K562 (cell line): ENCODE measurements at regions not wholly inside any gene's neighbourhood (a gene's known extent, or its start where the extent isn't known, plus 50 kb on each side); places are given as distances from the start of the nearest gene placed in this dataset.

ENCODE experiments used
- ATAC-seq: fragments of 200-7000 bp; cut with Tn5 transposase; 3 replicates; pipeline ENCODE4 v1.9.1; 2020; ENCODE audit warnings: moderate library complexity
- BruUV-seq: library from RNA; stranded (reverse); fragments of 400-500 nt; replicated peaks from 2 replicates; lab custom pipeline; 2021; lab: Mats Ljungman, UMichigan
- CTCF ChIA-PET: fragments of 300-600 bp; formaldehyde crosslinking; extraction: SDS; loops from one replicate; lab custom pipeline; 2021; ENCODE audit warnings: low intra/inter-chr PET ratio; lab: Yijun Ruan, JAX
- POLR2A ChIA-PET: fragments of 300-600, 350-650 bp; sonication (Branson Sonifier 250); formaldehyde crosslinking; extraction: SDS; loops from one replicate; lab custom pipeline; 2021; ENCODE audit warnings: antibody characterized with exemption, inconsistent platforms; lab: Yijun Ruan, JAX
- DNase-seq, 4 experiments: peaks; one replicate each; pipeline versions ENCODE4 v3.0.0 to v3.0.0-alpha.2; 2011 to 2018; ENCODE audit warnings: low spot score in 3 of 4, mixed read lengths in 3 of 4; ENCODE audit errors: extremely low read depth in 1 of 4
- FAIRE-seq: peaks from 2 replicates; lab custom pipeline; 2011; peaks lifted over from hg19 to GRCh38; lab: Jason Lieb, UNC
- H2AFZ ChIP-seq: 2 replicates; pipeline ENCODE4 v1.6.0; 2011; ENCODE audit warnings: low read depth, low read length, control low read depth, inconsistent platforms
- H3K27ac ChIP-seq: fragments of 200-600 bp; 3 replicates; pipeline ENCODE4 v1.8.0; 2011; ENCODE audit warnings: low read depth, mild to moderate bottlenecking, control low read depth, inconsistent platforms, low read length, moderate library complexity, mixed read lengths; ENCODE audit errors: extremely low read depth
- H3K27me3 ChIP-seq, 2 experiments: fragments of 300-600 bp in 1 of 2; 2 replicates in 1 of 2; 3 replicates in 1 of 2; pipeline versions ENCODE4 v1.6.0 to v1.8.0; 2011; ENCODE audit warnings: inconsistent platforms in 2 of 2, low read length in 2 of 2, mild to moderate bottlenecking in 1 of 2, mixed read lengths in 1 of 2, moderate library complexity in 1 of 2; ENCODE audit not compliant: control insufficient read depth in 2 of 2, insufficient read depth in 2 of 2
- H3K36me3 ChIP-seq: fragments of 300-600 bp; 3 replicates; pipeline ENCODE4 v1.8.0; 2011; ENCODE audit warnings: mild to moderate bottlenecking, low read length, inconsistent platforms; ENCODE audit not compliant: control insufficient read depth, insufficient read depth
- H3K4me1 ChIP-seq, 2 experiments: fragments of 200-600 bp in 1 of 2; replicated peaks in 1 of 2; 2 replicates in 1 of 2; 3 replicates in 1 of 2; pipeline versions ENCODE4 v1.5.1 to v1.8.0; 2011; ENCODE audit warnings: inconsistent platforms in 2 of 2, low read length in 2 of 2, mild to moderate bottlenecking in 1 of 2, mixed read lengths in 1 of 2, moderate library complexity in 1 of 2; ENCODE audit not compliant: control insufficient read depth in 2 of 2, insufficient read depth in 2 of 2
- H3K4me2 ChIP-seq: 2 replicates; pipeline ENCODE4 v1.6.1; 2011; ENCODE audit warnings: low read length, control low read depth, inconsistent platforms, mixed read lengths; ENCODE audit not compliant: insufficient read depth
- H3K4me3 ChIP-seq: fragments of 200-600 bp; sonication (generic), shearing (Covaris generic); 2 replicates; pipeline ENCODE4 v1.5.1; 2016; ENCODE audit warnings: control low read depth, inconsistent platforms
- H3K79me2 ChIP-seq: fragments of 200-600 bp; 3 replicates; pipeline ENCODE4 v1.8.0; 2011; ENCODE audit warnings: low read length, inconsistent platforms; ENCODE audit not compliant: control insufficient read depth, insufficient read depth
- H3K9ac ChIP-seq, 2 experiments: 2 replicates each; pipeline versions ENCODE4 v1.6.0 to v1.6.1; 2011; ENCODE audit warnings: low read depth in 2 of 2, low read length in 2 of 2, control low read depth in 1 of 2, inconsistent platforms in 1 of 2, mild to moderate bottlenecking in 1 of 2, mixed read lengths in 1 of 2; ENCODE audit not compliant: insufficient read depth in 1 of 2
- H3K9me1 ChIP-seq: one replicate; pipeline ENCODE4 v1.6.0; 2011; ENCODE audit warnings: inconsistent platforms, mild to moderate bottlenecking, low read length, moderate library complexity; ENCODE audit not compliant: control insufficient read depth, insufficient read depth
- H3K9me3 ChIP-seq: replicated peaks from 2 replicates; pipeline ENCODE4 v1.5.1; 2011; ENCODE audit warnings: low read depth, low read length, inconsistent platforms; ENCODE audit not compliant: control insufficient read depth, insufficient read depth
- H4K20me1 ChIP-seq: replicated peaks from 2 replicates; pipeline ENCODE4 v1.6.1; 2011; ENCODE audit warnings: low read length, inconsistent platforms, mixed read lengths; ENCODE audit not compliant: control insufficient read depth, insufficient read depth
- ATF2 ChIP-seq: sonication (generic); formaldehyde crosslinking; IDR thresholded peaks from 2 replicates; pipeline ENCODE4 v1.8.1; 2022; ENCODE audit warnings: missing genetic modification reagents
- CREB1 ChIP-seq, 2 experiments: sonication (generic) in 1 of 2; formaldehyde crosslinking in 1 of 2; IDR thresholded peaks; 2 replicates each; pipeline versions ENCODE4 v1.6.1 to v1.8.0; 2012 to 2022; ENCODE audit warnings: inconsistent platforms in 1 of 2, mild to moderate bottlenecking in 1 of 2, missing genetic modification reagents in 1 of 2, moderate library complexity in 1 of 2
- CTCF ChIP-seq, 3 experiments: IDR thresholded peaks in 2 of 3; conservative IDR thresholded peaks in 1 of 3; 2 replicates each; pipeline ENCODE4 v1.5.1; 2011 to 2012; ENCODE audit warnings: low read length in 3 of 3, mild to moderate bottlenecking in 3 of 3, control low read depth in 2 of 3, improper control_type of control experiment in 1 of 3, inconsistent platforms in 1 of 3, low read depth in 1 of 3, mixed read lengths in 1 of 3, moderate library complexity in 1 of 3; ENCODE audit not compliant: insufficient read depth in 2 of 3
- FOXM1 ChIP-seq, 2 experiments: fragments of 450-650 bp in 1 of 2; sonication (generic) in 1 of 2; formaldehyde crosslinking in 1 of 2; IDR thresholded peaks; 2 replicates each; pipeline versions ENCODE4 v1.6.1 to v1.9.0; 2017 to 2022; ENCODE audit warnings: low read depth in 2 of 2, mild to moderate bottlenecking in 2 of 2, missing genetic modification reagents in 1 of 2, moderate library complexity in 1 of 2
- HNRNPL ChIP-seq: fragments of 200-400 bp; formaldehyde crosslinking; IDR thresholded peaks from 2 replicates; pipeline ENCODE4 v1.6.1; 2017; ENCODE audit warnings: low read depth, mild to moderate bottlenecking, low read length
- IRF9 ChIP-seq: fragments of 450-650 bp; IDR thresholded peaks from 2 replicates; pipeline ENCODE4 v1.6.1; 2016; ENCODE audit warnings: missing biosample characterization, missing genetic modification characterization
- MAFG ChIP-seq: fragments of 450-650 bp; conservative IDR thresholded peaks from 2 replicates; pipeline ENCODE4 v1.6.1; 2016; ENCODE audit warnings: missing genetic modification characterization, missing compliant biosample characterization
- NFATC3 ChIP-seq: fragments of 450-650 bp; IDR thresholded peaks from 2 replicates; pipeline ENCODE4 v1.6.1; 2017; ENCODE audit warnings: mild to moderate bottlenecking
- SMARCB1 ChIP-seq: IDR thresholded peaks from 2 replicates; pipeline ENCODE4 v1.6.1; 2011; ENCODE audit warnings: improper control_type of control experiment, low read depth; ENCODE audit not compliant: insufficient read length
- SRF ChIP-seq, 2 experiments: fragments of 250-450, 450-650 bp in 1 of 2; sonication (Bioruptor Pico) in 1 of 2; sonication (generic) in 1 of 2; formaldehyde crosslinking; IDR thresholded peaks; 2 replicates each; pipeline versions ENCODE4 v1.5.0 to v1.5.1; 2020 to 2022; ENCODE audit warnings: mild to moderate bottlenecking in 1 of 2, missing genetic modification reagents in 1 of 2
- TCF3 ChIP-seq: sonication (generic); formaldehyde crosslinking; IDR thresholded peaks from 2 replicates; pipeline ENCODE4 v1.4.0; 2020; ENCODE audit warnings: mild to moderate bottlenecking, missing genetic modification reagents
- ZNF12 ChIP-seq: sonication (generic); formaldehyde crosslinking; IDR thresholded peaks from 2 replicates; pipeline ENCODE4 v1.4.0; 2020; ENCODE audit warnings: mild to moderate bottlenecking, missing genetic modification reagents
- ZNF184 ChIP-seq: sonication (generic); formaldehyde crosslinking; IDR thresholded peaks from 2 replicates; pipeline ENCODE4 v1.5.0; 2020; ENCODE audit warnings: missing genetic modification reagents
- ZNF316 ChIP-seq: fragments of 450-650 bp; IDR thresholded peaks from 2 replicates; pipeline ENCODE4 v1.6.1; 2016
- ZNF699 ChIP-seq: fragments of 250-450 bp; sonication (Bioruptor Pico); IDR thresholded peaks from 2 replicates; pipeline ENCODE4 v1.8.0; 2021; ENCODE audit warnings: mild to moderate bottlenecking, moderate library complexity; ENCODE audit not compliant: insufficient replicate concordance
- ZNF77 ChIP-seq: fragments of 250-450 bp; sonication (Bioruptor Pico); IDR thresholded peaks from 2 replicates; pipeline ENCODE4 v1.5.0; 2020
- WGBS: fragments of 100-300 bp; shearing (Covaris generic); methylation state at CpG from one replicate; pipeline ENCODE4 v1.1.6; 2016; ENCODE audit warnings: low coverage, mixed read lengths; ENCODE audit not compliant: insufficient coverage; ENCODE audit errors: missing lambda C conversion rate; 5-methylcytosine and 5-hydroxymethylcytosine counted together
- in situ Hi-C: fragments of 300-500 bp; cut with MboI; formaldehyde crosslinking; loops from 4 replicates; pipeline ENCODE4 v1.15.0; 2018; ENCODE audit warnings: inconsistent platforms, mixed read lengths
- intact Hi-C: fragments of 100-400 bp; cut with micrococcal nuclease; formaldehyde crosslinking; loops from 2 replicates; pipeline ENCODE4 v1.14.2; 2022
- TF ChIP-seq, protein P1 (sequence below), 2 experiments: fragments of 450-650 bp in 1 of 2; sonication (generic) in 1 of 2; formaldehyde crosslinking; conservative IDR thresholded peaks; 2 replicates each; pipeline versions ENCODE4 v1.4.0 to v1.8.1; 2020 to 2022; ENCODE audit warnings: mild to moderate bottlenecking in 1 of 2, missing genetic modification reagents in 1 of 2

GRCh38 chr6:50271266-50271665 lies 221.5 kb upstream of the DEFB112 start:
- H3K9me3 ChIP-seq: no peaks in the 10 kb centered on the region; the same call in 1 of the 2 replicates
- H4K20me1 ChIP-seq: no peaks in the 10 kb centered on the region
- H3K36me3 ChIP-seq: no peaks in the 10 kb centered on the region
- no TSS peak for BruUV-seq
- ATAC-seq (no peak), DNase-seq (no peak), FAIRE-seq (no peak)
- no peak overlapping the region for H3K4me2 ChIP-seq
- no peaks in the 10 kb centered on the region for H3K79me2 ChIP-seq
- H2AFZ ChIP-seq: no peak overlapping the region
- H3K4me1 ChIP-seq: no peaks in the 10 kb centered on the region
- CTCF ChIA-PET: no interaction called here
- no peak overlapping the region for H3K4me3 ChIP-seq
- H3K27ac ChIP-seq: no peak overlapping the region
- POLR2A ChIA-PET: no interaction called here
- no peaks in the 10 kb centered on the region for H3K27me3 ChIP-seq
- no peak overlapping the region for H3K9ac ChIP-seq
- 0% methylated on average over 2 of the region's 2 CpGs for WGBS
- intact Hi-C loops: no loop called here
- no peaks in the 10 kb centered on the region for H3K9me1 ChIP-seq
- in situ Hi-C loops: no loop called here
- no peak for TF ChIP-seq ZNF77 (CRISPR knock-in tag)
- TF ChIP-seq NFATC3: no peak
- TF ChIP-seq FOXM1 (IDR thresholded peaks at IDR 0.05; ENCODE audit: low read depth): no peak
- no peak for TF ChIP-seq FOXM1 (CRISPR knock-in tag; IDR thresholded peaks at IDR 0.05; ENCODE audit: low read depth)
- no peak for TF ChIP-seq ZNF184 (CRISPR knock-in tag)
- TF ChIP-seq ATF2 (CRISPR knock-in tag): no peak
- no peak for TF ChIP-seq ZNF12 (CRISPR knock-in tag)
- TF ChIP-seq, protein P1, sequence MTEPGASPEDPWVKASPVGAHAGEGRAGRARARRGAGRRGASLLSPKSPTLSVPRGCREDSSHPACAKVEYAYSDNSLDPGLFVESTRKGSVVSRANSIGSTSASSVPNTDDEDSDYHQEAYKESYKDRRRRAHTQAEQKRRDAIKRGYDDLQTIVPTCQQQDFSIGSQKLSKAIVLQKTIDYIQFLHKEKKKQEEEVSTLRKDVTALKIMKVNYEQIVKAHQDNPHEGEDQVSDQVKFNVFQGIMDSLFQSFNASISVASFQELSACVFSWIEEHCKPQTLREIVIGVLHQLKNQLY (CRISPR knock-in tag; conservative IDR thresholded peaks at IDR 0.05): no peak
- no peak for TF ChIP-seq CREB1 (IDR thresholded peaks at IDR 0.05)
- no peak for TF ChIP-seq CREB1 (CRISPR knock-in tag; IDR thresholded peaks at IDR 0.05)
- TF ChIP-seq ZNF316: peak; percentile 48
- peak; percentile 36; the same call in 1 of the 2 replicates for TF ChIP-seq MAFG (tag)
- TF ChIP-seq SMARCB1: no peak
- no peak for TF ChIP-seq TCF3
- no peak for TF ChIP-seq IRF9 (tag)
- no peak for TF ChIP-seq CTCF (IDR thresholded peaks at IDR 0.05 in 2 of 3, conservative IDR thresholded peaks at IDR 0.05 in 1 of 3; ENCODE audit: insufficient read depth in 2 of 3, low read depth in 1 of 3, low read length in 3 of 3)
- no peak for TF ChIP-seq HNRNPL
- no peak for TF ChIP-seq ZNF699 (CRISPR knock-in tag)
- no peak for TF ChIP-seq SRF (CRISPR knock-in tag; IDR thresholded peaks at IDR 0.05)
